ENCODE measurements at regions not wholly inside any gene's neighbourhood (a gene's known extent, or its start where the extent isn't known, plus 50 kb on each side); places are given as distances from the start of the nearest gene placed in this dataset.

DNA sequence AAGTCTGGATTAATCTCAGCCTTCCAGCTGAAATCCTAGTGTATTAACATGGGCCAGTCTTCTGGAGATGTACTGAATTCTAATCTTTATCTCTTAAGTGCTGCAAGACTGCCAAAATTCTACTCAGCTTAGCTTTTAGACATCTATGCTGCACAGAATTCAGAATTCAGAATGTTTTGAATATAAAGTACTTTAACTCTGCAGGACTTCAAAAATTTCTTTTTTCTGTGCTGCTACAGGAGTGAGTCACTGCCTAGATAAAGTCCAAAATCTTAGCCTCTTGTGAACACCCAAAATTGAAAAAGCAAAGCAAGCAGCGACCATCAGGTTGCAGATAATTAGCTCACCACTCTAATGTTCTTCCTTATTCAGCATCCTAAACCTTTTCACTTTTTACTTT lies 1092.6 kb upstream of the PCDH10 start:
- TF ChIP-seq, protein P1, sequence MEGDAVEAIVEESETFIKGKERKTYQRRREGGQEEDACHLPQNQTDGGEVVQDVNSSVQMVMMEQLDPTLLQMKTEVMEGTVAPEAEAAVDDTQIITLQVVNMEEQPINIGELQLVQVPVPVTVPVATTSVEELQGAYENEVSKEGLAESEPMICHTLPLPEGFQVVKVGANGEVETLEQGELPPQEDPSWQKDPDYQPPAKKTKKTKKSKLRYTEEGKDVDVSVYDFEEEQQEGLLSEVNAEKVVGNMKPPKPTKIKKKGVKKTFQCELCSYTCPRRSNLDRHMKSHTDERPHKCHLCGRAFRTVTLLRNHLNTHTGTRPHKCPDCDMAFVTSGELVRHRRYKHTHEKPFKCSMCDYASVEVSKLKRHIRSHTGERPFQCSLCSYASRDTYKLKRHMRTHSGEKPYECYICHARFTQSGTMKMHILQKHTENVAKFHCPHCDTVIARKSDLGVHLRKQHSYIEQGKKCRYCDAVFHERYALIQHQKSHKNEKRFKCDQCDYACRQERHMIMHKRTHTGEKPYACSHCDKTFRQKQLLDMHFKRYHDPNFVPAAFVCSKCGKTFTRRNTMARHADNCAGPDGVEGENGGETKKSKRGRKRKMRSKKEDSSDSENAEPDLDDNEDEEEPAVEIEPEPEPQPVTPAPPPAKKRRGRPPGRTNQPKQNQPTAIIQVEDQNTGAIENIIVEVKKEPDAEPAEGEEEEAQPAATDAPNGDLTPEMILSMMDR (IDR thresholded peaks at IDR 0.05; ENCODE audit: insufficient read depth, low read length): no peak
- TF ChIP-seq, protein P2, sequence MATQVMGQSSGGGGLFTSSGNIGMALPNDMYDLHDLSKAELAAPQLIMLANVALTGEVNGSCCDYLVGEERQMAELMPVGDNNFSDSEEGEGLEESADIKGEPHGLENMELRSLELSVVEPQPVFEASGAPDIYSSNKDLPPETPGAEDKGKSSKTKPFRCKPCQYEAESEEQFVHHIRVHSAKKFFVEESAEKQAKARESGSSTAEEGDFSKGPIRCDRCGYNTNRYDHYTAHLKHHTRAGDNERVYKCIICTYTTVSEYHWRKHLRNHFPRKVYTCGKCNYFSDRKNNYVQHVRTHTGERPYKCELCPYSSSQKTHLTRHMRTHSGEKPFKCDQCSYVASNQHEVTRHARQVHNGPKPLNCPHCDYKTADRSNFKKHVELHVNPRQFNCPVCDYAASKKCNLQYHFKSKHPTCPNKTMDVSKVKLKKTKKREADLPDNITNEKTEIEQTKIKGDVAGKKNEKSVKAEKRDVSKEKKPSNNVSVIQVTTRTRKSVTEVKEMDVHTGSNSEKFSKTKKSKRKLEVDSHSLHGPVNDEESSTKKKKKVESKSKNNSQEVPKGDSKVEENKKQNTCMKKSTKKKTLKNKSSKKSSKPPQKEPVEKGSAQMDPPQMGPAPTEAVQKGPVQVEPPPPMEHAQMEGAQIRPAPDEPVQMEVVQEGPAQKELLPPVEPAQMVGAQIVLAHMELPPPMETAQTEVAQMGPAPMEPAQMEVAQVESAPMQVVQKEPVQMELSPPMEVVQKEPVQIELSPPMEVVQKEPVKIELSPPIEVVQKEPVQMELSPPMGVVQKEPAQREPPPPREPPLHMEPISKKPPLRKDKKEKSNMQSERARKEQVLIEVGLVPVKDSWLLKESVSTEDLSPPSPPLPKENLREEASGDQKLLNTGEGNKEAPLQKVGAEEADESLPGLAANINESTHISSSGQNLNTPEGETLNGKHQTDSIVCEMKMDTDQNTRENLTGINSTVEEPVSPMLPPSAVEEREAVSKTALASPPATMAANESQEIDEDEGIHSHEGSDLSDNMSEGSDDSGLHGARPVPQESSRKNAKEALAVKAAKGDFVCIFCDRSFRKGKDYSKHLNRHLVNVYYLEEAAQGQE (IDR thresholded peaks at IDR 0.05; ENCODE audit: insufficient replicate concordance, low read depth): no peak
